IPS-18a (cell line): ENCODE measurements at regions not wholly inside any gene's neighbourhood (a gene's known extent, or its start where the extent isn't known, plus 50 kb on each side); places are given as distances from the start of the nearest gene placed in this dataset.
A peak's percentile ranks its signal among the peaks of the same experiment; 100 is the strongest.

Experiments
- H3K27ac ChIP-seq: one replicate; pipeline ENCODE4 v1.5.1; 2013; ENCODE audit warnings: low read length
- H3K27me3 ChIP-seq: one replicate; pipeline ENCODE4 v1.6.1; 2013; ENCODE audit warnings: mild to moderate bottlenecking, low read length; ENCODE audit not compliant: control insufficient read depth, insufficient read depth
- H3K36me3 ChIP-seq: one replicate; pipeline ENCODE4 v1.6.1; 2013; ENCODE audit warnings: low read depth, low read length; ENCODE audit not compliant: control insufficient read depth
- H3K4me1 ChIP-seq: one replicate; pipeline ENCODE4 v1.6.1; 2013; ENCODE audit warnings: low read depth, low read length; ENCODE audit not compliant: control insufficient read depth
- H3K4me3 ChIP-seq: one replicate; pipeline ENCODE4 v1.5.1; 2013; ENCODE audit warnings: low read length
- H3K9ac ChIP-seq: one replicate; pipeline ENCODE4 v1.6.1; 2013; ENCODE audit warnings: mild to moderate bottlenecking, low read length, moderate library complexity
- H3K9me3 ChIP-seq: one replicate; pipeline ENCODE4 v1.6.1; 2013; ENCODE audit warnings: low read depth, low read length; ENCODE audit not compliant: control insufficient read depth

DNA sequence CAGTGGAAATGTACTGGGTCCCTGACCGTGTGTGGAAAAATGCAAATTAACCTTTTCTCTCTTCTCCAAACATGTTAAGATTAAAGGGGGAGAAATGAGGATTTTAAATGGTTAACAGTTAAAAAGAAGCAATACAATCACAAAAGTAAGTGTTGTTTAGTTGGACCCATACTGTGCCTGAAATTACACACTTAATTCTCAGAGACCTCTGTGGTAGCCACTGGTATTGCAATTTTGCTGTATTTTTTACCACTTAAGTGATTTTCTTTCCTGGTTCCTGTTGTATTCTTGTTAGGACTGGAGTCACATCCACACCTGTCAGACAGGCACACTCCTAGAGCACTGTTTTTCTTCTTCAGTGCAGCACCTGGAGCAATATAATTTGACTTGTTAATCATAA lies 179.6 kb upstream of the PDGFD start:
- Histone ChIP-seq H3K4me1 (no peaks in the 10 kb centered on the region), H3K9ac (no peak overlapping the region), H3K4me3 (no peak overlapping the region), H3K36me3 (no peaks in the 10 kb centered on the region), H3K27ac (no peak overlapping the region), H3K9me3 (no peaks in the 10 kb centered on the region), H3K27me3 (no peaks in the 10 kb centered on the region)

DNA sequence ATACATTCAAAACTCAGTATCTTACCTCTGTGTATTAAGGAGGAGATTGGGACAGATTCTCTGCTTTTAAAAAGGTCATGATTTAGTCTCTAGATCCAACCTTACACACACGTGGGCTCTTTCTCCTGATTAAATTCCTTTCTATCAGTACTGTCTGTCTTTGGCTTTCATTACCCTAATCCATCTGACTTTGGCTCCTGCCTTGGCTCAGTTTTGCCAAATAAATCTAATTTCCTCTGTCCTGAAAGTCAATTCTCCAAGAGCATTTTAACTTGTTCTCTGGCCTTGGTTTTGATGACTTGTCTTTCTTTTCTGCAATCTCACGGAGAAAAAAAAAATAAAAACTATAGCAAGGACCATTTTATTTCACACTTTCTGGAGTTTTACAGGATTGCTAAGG lies 176.6 kb upstream of the PDGFD start:
- Histone ChIP-seq H3K4me3 (no peak overlapping the region), H3K9ac (no peak overlapping the region), H3K27ac (no peak overlapping the region), H3K36me3 (no peaks in the 10 kb centered on the region), H3K9me3 (no peaks in the 10 kb centered on the region), H3K4me1 (no peaks in the 10 kb centered on the region), H3K27me3 (no peaks in the 10 kb centered on the region)

DNA sequence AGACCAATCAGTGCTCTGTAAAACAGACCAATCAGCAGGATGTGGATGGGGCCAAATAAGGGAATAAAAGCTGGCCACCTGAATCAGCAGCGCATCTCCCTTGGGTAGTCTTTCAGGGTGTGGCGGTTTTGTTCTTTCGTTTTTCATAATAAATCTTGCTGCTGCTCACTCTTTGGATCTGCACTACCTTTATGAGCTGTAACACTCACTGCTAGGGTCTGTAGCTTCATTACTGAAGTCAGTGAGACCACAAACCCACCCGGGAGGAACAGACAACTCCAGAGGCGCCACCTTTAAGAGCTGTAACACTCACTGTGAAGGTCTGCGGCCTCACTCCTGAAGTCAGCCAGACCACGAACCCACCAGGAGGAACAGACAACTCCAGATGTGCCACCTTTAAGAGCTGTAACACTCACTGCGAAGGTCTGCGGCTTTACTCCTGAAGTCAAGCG lies 175.5 kb upstream of the PDGFD start:
- H3K4me3 ChIP-seq: no peak overlapping the region
- H3K27me3 ChIP-seq: no peaks in the 10 kb centered on the region
- no peak overlapping the region for H3K9ac ChIP-seq
- no peak overlapping the region for H3K27ac ChIP-seq
- H3K4me1 ChIP-seq: no peaks in the 10 kb centered on the region
- H3K36me3 ChIP-seq: no peaks in the 10 kb centered on the region
- H3K9me3 ChIP-seq: no peaks in the 10 kb centered on the region

DNA sequence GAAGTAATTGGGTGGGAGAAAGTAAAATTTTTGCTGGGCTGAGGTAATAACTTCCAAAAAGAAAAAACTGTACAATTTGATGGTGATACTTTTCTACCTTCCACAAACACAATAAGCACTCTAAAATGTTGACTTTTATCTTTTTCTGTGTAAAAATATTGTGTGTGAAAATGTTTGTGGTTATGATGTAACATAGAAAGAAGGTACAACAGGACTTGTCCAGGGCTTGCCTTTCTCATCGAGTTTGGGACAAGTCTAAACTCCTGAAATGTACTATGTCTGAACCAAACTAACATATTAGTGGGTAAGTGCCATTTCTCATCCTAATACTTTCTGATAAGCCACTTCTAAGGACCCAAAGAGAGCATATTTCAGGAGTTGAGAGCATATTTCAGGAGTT lies 174.2 kb upstream of the PDGFD start:
- H3K27me3 ChIP-seq: no peaks in the 10 kb centered on the region
- H3K9ac ChIP-seq: peak overlapping the region; percentile 28
- no peaks in the 10 kb centered on the region for H3K9me3 ChIP-seq
- no peaks in the 10 kb centered on the region for H3K4me1 ChIP-seq
- H3K36me3 ChIP-seq: no peaks in the 10 kb centered on the region
- no peak overlapping the region for H3K27ac ChIP-seq
- H3K4me3 ChIP-seq: no peak overlapping the region

DNA sequence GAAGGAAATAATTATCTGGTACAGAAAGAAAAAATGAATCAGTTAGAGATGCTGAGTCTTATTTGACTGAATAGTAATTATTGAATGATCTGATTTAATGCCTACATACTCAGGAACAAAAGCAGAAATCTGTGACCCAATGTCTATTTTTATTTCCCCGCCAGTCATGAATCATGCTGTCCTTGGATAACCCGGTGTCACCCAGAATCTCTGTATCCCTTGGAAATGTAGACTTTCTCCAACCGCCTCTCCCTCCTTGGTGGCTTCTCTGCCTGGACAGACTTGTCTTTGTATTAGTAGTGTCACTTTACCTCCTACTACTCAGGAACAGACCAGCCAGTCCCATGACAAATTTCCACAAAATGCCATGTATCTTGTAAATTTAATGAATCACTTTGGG lies 173.3 kb upstream of the PDGFD start:
- Histone ChIP-seq H3K27me3 (no peaks in the 10 kb centered on the region), H3K4me1 (no peaks in the 10 kb centered on the region), H3K4me3 (no peak overlapping the region)

DNA sequence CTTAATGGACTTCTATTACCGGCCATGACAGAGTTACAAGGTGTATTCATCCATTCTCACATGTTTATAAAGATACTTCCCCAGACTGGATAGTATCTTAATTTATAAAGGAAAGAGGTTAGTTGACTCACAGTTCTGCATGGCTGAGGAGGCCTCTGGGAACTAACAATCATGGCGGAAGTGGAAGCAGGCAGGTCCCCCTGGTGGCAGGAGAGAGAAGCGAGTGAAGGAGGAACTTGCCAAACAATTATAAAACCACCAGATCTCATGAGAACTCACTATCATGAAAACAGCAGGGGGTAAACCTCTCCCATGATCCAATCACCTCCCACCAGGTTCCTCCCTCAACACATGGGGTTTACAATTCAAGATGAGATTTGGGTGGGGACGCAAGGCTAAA lies 170.0 kb upstream of the PDGFD start:
- Histone ChIP-seq H3K9ac (no peak overlapping the region), H3K9me3 (no peaks in the 10 kb centered on the region), H3K27ac (no peak overlapping the region), H3K4me1 (no peaks in the 10 kb centered on the region), H3K4me3 (no peak overlapping the region), H3K36me3 (no peaks in the 10 kb centered on the region), H3K27me3 (no peaks in the 10 kb centered on the region)

More for the DNA sequence above, 173.3 kb upstream of the PDGFD start:
- Histone ChIP-seq H3K36me3 (no peaks in the 10 kb centered on the region), H3K9me3 (no peaks in the 10 kb centered on the region), H3K9ac (no peak overlapping the region), H3K27ac (no peak overlapping the region)

DNA sequence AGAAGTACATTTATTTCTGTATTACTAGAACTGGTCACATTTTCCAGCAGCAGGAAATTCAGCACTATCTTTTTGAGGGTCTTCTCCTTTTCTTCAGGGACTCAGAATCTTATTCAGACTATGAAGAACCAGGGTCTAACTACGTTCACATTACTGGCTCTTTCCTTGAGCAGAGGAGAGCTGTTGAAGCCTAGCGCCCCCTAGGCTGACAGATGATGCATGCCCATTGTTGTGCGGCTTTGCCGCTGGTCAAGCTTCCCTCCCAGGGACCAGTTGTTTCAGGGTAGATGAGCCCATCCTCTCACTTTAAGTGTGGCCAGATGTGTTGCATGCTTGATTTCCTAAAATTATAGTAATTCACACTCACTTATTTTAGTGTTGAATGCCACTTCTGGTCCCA lies 168.2 kb upstream of the PDGFD start:
- no peak overlapping the region for H3K27ac ChIP-seq
- no peak overlapping the region for H3K4me3 ChIP-seq
- H3K9ac ChIP-seq: no peak overlapping the region
- H3K4me1 ChIP-seq: no peaks in the 10 kb centered on the region
- H3K9me3 ChIP-seq: no peaks in the 10 kb centered on the region
- H3K27me3 ChIP-seq: no peaks in the 10 kb centered on the region
- H3K36me3 ChIP-seq: no peaks in the 10 kb centered on the region

DNA sequence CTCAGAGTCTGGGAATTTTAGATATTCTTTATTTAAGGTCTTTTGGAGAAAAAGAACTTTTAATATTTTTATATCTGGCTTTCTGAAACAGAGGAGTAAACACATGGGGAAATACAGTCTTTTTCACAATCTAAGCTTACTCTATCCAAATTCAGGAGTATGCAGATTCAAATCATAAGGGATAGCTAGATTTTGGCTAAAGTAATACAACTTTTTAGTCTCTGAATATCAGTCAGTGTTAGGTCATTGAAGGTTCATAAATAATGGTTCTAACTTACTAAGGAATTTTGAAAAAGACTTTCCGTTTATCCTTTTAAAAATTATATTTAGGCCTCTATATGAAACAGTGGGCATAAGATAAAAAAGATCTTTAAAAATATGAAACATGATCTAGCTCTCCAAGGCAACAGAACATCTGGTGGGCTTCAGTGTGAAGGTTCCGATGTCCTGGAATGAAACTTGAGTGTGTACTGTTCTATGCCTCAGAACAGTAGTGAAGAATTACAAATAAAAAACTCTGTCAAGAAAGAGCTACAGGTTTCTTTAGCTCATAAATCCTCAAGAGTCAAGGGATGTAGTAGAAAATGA lies 165.2 kb upstream of the PDGFD start:
- Histone ChIP-seq H3K9ac (no peak overlapping the region), H3K4me1 (no peaks in the 10 kb centered on the region), H3K36me3 (no peaks in the 10 kb centered on the region), H3K27ac (no peak overlapping the region), H3K9me3 (no peaks in the 10 kb centered on the region), H3K4me3 (no peak overlapping the region), H3K27me3 (no peaks in the 10 kb centered on the region)

DNA sequence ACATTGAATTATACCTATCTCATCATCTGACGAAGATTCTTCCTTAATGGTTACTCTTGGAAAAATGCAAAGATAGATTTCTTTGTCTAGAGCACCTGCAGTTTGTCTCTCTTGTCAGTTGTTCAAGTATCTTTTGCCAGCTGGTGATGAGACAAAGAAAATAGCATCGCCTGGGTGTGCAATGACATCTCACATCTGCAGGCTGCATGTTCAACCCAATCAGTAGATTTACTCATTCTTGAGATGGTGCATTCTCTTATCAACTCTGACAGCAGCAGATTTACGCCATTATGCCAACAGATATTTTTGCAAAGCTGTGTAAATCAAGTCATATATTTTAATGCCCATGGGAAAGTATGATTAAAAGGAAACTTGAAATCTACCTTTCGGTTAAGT lies 164.6 kb upstream of the PDGFD start:
- no peaks in the 10 kb centered on the region for H3K4me1 ChIP-seq
- no peaks in the 10 kb centered on the region for H3K9me3 ChIP-seq
- H3K9ac ChIP-seq: no peak overlapping the region
- H3K36me3 ChIP-seq: no peaks in the 10 kb centered on the region
- no peak overlapping the region for H3K27ac ChIP-seq
- H3K27me3 ChIP-seq: no peaks in the 10 kb centered on the region
- no peak overlapping the region for H3K4me3 ChIP-seq

DNA sequence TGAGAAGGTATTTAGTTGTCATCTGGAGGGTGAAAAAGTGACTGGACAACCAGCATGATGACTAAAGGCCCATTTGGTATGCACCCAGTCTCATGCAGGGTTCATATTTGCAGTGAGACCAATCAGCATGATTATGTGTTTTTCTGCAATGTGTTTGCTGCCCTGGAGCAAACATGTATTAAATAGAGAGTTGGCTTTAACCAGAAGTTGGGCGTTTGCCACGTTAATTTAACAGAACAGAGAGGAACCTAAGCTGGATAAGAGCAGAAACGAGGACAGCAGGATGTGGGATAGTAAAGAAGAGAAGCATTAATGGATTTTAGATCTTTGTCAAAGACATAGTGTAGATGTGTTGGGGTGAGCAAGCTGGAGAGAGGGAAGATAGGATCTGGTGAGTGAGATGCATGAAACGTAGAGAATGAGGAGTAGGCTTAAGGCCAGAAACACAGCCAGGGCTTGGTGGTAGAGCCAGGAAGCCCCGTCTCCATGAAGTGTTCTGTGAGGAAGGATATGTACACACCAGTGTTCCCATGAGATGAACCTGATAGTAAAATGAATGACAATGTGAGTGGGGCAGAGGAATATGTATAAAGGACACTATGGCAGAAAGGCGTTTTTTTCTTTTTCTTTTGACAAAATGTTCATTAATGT lies 164.0 kb upstream of the PDGFD start:
- Histone ChIP-seq H3K9me3 (no peaks in the 10 kb centered on the region), H3K4me1 (no peaks in the 10 kb centered on the region), H3K4me3 (no peak overlapping the region), H3K27ac (no peak overlapping the region), H3K36me3 (no peaks in the 10 kb centered on the region), H3K9ac (no peak overlapping the region), H3K27me3 (no peaks in the 10 kb centered on the region)

DNA sequence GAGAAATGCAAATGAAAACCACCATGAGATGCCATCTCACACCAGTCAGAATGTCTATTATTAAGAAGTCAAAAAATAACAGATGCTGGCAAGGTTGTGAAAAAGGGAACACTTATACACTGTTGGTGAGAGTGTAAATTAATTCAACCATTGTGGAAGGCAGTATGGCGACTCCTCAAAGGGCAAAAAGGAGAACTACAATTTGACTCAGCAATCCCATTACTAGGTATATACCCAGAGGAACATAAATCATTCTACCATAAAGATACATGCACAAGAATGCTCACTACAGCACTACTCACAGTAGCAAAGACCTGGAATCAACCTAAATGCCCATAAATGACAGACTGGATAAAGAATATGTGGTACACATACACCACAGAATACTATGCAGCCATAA lies 161.1 kb upstream of the PDGFD start:
- no peaks in the 10 kb centered on the region for H3K36me3 ChIP-seq
- no peak overlapping the region for H3K27ac ChIP-seq
- H3K27me3 ChIP-seq: no peaks in the 10 kb centered on the region
- no peak overlapping the region for H3K4me3 ChIP-seq
- H3K4me1 ChIP-seq: no peaks in the 10 kb centered on the region
- no peak overlapping the region for H3K9ac ChIP-seq
- no peaks in the 10 kb centered on the region for H3K9me3 ChIP-seq

DNA sequence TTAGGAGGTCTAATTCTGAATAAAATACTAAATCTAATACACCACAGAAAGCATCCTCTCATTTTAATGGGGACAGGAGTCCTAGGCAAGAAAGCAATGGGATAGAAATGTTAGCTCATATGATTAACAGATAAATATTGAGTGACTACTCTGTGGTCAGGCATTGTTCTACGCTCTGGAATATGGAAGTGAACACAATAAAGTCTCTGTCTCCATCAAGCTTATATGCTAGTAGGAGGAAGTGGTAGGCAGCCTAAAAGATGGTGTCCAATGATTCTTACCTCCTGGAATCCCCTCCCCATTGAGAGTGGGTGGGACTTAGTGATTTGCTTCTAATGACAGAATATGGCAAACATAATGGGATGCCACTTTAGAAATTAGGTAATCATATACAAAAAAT lies 160.3 kb upstream of the PDGFD start:
- no peaks in the 10 kb centered on the region for H3K36me3 ChIP-seq
- H3K9me3 ChIP-seq: no peaks in the 10 kb centered on the region
- no peak overlapping the region for H3K4me3 ChIP-seq
- H3K27me3 ChIP-seq: no peaks in the 10 kb centered on the region
- H3K27ac ChIP-seq: no peak overlapping the region
- H3K9ac ChIP-seq: no peak overlapping the region
- no peaks in the 10 kb centered on the region for H3K4me1 ChIP-seq
